ENCODE measurements at regions not wholly inside any gene's neighbourhood (a gene's known extent, or its start where the extent isn't known, plus 50 kb on each side); places are given as distances from the start of the nearest gene placed in this dataset.

- TF ChIP-seq POLR2A (IDR thresholded peaks at IDR 0.05; ENCODE audit: low read length) = no peak
- TF ChIP-seq GATA1 (IDR thresholded peaks at IDR 0.05; ENCODE audit: low read depth, low read length) = no peak
These were observed 435.8 kb downstream of the SPRY1 start for GRCh38 chr4:123832173-123833026.

Measured in erythroblast (primary cell).